DND-41 (cell line): ENCODE measurements at regions not wholly inside any gene's neighbourhood (a gene's known extent, or its start where the extent isn't known, plus 50 kb on each side); places are given as distances from the start of the nearest gene placed in this dataset.

ENCODE experiments used
- ATAC-seq: fragments of 200-7000 bp; cut with Tn5 transposase; 3 replicates; pipeline ENCODE4 v1.9.1; 2021; ENCODE audit warnings: low read depth; ENCODE audit not compliant: insufficient read depth
- DNase-seq: peaks from one replicate; pipeline ENCODE4 v3.0.0-alpha.2; 2020
- H2AFZ ChIP-seq: 2 replicates; pipeline ENCODE4 v1.6.0; 2012; ENCODE audit warnings: low read depth, low read length
- H3K27ac ChIP-seq: 2 replicates; pipeline ENCODE4 v1.5.1; 2012; ENCODE audit warnings: low read length, inconsistent platforms
- H3K27me3 ChIP-seq: fragments of 200-600 bp; sonication (generic); 2 replicates; pipeline ENCODE4 v1.6.0; 2012; ENCODE audit warnings: low read length, mild to moderate bottlenecking, inconsistent platforms; ENCODE audit not compliant: insufficient read depth, poor library complexity
- H3K36me3 ChIP-seq: 2 replicates; pipeline ENCODE4 v1.5.1; 2012; ENCODE audit warnings: low read length, inconsistent platforms; ENCODE audit not compliant: insufficient read depth
- H3K4me1 ChIP-seq: 2 replicates; pipeline ENCODE4 v1.5.1; 2012; ENCODE audit warnings: mild to moderate bottlenecking, low read length; ENCODE audit not compliant: insufficient read depth
- H3K4me2 ChIP-seq: 2 replicates; pipeline ENCODE4 v1.6.0; 2012; ENCODE audit warnings: mild to moderate bottlenecking, moderate library complexity, low read length, inconsistent platforms; ENCODE audit not compliant: insufficient read depth
- H3K4me3 ChIP-seq, 2 experiments: fragments of 200-600 bp in 1 of 2; shearing (Covaris generic) in 1 of 2; 2 replicates each; pipeline ENCODE4 v1.5.1; 2012 to 2016; ENCODE audit warnings: inconsistent platforms in 2 of 2, low read length in 2 of 2, mild to moderate bottlenecking in 2 of 2, low read depth in 1 of 2, moderate library complexity in 1 of 2
- H3K79me2 ChIP-seq: 2 replicates; pipeline ENCODE4 v1.6.0; 2012; ENCODE audit warnings: low read length, inconsistent platforms; ENCODE audit not compliant: insufficient read depth
- H3K9ac ChIP-seq: 2 replicates; pipeline ENCODE4 v1.6.0; 2012; ENCODE audit warnings: low read depth, mild to moderate bottlenecking, inconsistent platforms, low read length, moderate library complexity
- H3K9me3 ChIP-seq: 2 replicates; pipeline ENCODE4 v1.5.1; 2012; ENCODE audit warnings: low read length, moderate library complexity, mild to moderate bottlenecking, inconsistent platforms; ENCODE audit not compliant: insufficient read depth, severe bottlenecking
- H4K20me1 ChIP-seq: 2 replicates; pipeline ENCODE4 v1.6.0; 2012; ENCODE audit warnings: low read length; ENCODE audit not compliant: insufficient read depth
- EZH2 ChIP-seq: IDR thresholded peaks from 3 replicates; pipeline ENCODE4 v1.6.1; 2012; ENCODE audit warnings: borderline replicate concordance, low read depth, mild to moderate bottlenecking, moderate library complexity, low read length, inconsistent platforms; ENCODE audit not compliant: severe bottlenecking
- TF ChIP-seq, protein P1 (sequence below): IDR thresholded peaks from 2 replicates; pipeline ENCODE4 v1.5.1; 2012; ENCODE audit warnings: borderline replicate concordance, low read length, moderate library complexity, mild to moderate bottlenecking; ENCODE audit not compliant: poor library complexity, severe bottlenecking; ENCODE audit errors: extremely low read depth

DNA sequence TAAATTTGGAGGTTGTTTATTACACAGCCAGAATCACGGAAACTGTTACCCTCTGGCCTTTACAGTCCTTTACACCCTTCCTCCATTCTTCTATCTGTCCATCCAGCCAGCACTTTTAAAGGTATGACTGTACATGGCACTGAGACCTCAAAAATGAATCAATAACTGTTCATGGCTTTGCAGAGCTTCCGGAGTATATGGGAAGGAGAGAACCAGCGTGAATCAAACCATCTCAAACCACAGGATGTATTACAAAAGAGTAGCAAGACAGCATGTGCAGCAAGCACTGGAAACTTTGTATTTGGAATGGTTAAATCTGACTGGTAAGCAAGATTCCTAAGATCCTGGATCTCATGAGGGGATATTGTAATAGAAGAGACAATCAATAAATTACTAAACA lies 228.5 kb upstream of the CASK start:
- ATAC-seq (no peak), DNase-seq (no peak)
- H3K36me3 ChIP-seq: no peaks in the 10 kb centered on the region
- H3K4me3 ChIP-seq: no peak overlapping the region
- H3K79me2 ChIP-seq: no peaks in the 10 kb centered on the region
- TF ChIP-seq, protein P1, sequence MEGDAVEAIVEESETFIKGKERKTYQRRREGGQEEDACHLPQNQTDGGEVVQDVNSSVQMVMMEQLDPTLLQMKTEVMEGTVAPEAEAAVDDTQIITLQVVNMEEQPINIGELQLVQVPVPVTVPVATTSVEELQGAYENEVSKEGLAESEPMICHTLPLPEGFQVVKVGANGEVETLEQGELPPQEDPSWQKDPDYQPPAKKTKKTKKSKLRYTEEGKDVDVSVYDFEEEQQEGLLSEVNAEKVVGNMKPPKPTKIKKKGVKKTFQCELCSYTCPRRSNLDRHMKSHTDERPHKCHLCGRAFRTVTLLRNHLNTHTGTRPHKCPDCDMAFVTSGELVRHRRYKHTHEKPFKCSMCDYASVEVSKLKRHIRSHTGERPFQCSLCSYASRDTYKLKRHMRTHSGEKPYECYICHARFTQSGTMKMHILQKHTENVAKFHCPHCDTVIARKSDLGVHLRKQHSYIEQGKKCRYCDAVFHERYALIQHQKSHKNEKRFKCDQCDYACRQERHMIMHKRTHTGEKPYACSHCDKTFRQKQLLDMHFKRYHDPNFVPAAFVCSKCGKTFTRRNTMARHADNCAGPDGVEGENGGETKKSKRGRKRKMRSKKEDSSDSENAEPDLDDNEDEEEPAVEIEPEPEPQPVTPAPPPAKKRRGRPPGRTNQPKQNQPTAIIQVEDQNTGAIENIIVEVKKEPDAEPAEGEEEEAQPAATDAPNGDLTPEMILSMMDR: no peak
- no peak for TF ChIP-seq EZH2
- H3K9me3 ChIP-seq: no peaks in the 10 kb centered on the region
- H3K27ac ChIP-seq: no peak overlapping the region
- H3K9ac ChIP-seq: no peak overlapping the region
- no peaks in the 10 kb centered on the region for H3K27me3 ChIP-seq
- H2AFZ ChIP-seq: no peak overlapping the region
- no peaks in the 10 kb centered on the region for H4K20me1 ChIP-seq
- no peaks in the 10 kb centered on the region for H3K4me1 ChIP-seq
- H3K4me2 ChIP-seq: no peak overlapping the region

DNA sequence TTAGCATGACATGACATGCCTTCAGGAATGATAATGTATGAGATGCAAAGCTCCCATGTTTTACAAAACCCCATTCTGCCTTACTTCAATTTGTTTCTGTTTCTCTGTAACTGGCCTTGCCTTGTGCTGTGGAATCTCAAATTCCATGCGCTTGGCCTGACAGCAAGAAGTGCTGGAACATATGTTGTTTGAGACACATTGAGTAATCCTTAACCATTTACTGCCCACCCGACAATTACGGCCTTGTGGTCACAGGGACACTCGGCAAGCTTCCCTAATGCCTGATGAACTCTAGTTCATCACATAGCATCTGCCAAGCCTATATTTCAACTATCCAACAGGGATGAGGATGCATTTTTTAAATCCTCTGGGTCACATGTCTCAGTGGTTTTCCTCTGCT lies 226.4 kb upstream of the CASK start:
- Histone ChIP-seq H3K27ac (no peak overlapping the region), H3K9ac (no peak overlapping the region), H3K4me2 (no peak overlapping the region), H3K4me1 (no peaks in the 10 kb centered on the region), H3K36me3 (no peaks in the 10 kb centered on the region), H3K27me3 (no peaks in the 10 kb centered on the region), H4K20me1 (no peaks in the 10 kb centered on the region), H3K4me3 (no peak overlapping the region), H3K79me2 (no peaks in the 10 kb centered on the region), H3K9me3 (no peaks in the 10 kb centered on the region), H2AFZ (no peak overlapping the region)
- TF ChIP-seq EZH2: no peak
- TF ChIP-seq, protein P1: no peak
- no peak for DNase-seq
- ATAC-seq: no peak

DNA sequence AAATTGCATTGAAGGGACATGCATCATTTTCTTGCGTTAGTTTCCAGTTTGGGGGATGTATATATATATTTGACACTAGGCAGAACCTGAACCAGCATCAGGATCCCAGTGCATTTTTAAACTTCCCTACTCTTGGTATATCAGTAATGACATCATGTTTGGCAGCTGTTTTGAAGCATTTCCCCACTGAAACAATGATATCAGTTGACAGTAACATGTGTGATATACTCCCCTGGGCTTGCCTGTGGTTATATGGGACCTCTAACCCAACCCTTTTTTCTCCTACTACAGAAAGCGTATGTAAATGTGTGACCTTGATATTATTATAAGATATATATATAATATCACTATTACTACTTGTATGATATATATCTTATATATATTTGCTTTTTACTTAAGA lies 225.9 kb upstream of the CASK start:
- Histone ChIP-seq H3K36me3 (no peaks in the 10 kb centered on the region), H3K4me2 (no peak overlapping the region), H3K9me3 (no peaks in the 10 kb centered on the region), H3K4me1 (peaks cover 4% of the 10 kb centered on the region), H4K20me1 (no peaks in the 10 kb centered on the region), H3K9ac (no peak overlapping the region), H2AFZ (no peak overlapping the region), H3K4me3 (no peak overlapping the region), H3K27ac (no peak overlapping the region), H3K27me3 (no peaks in the 10 kb centered on the region), H3K79me2 (no peaks in the 10 kb centered on the region)
- ATAC-seq: no peak
- DNase-seq: no peak
- TF ChIP-seq, protein P1: no peak
